COLO668 (cell line): ENCODE measurements at regions not wholly inside any gene's neighbourhood (a gene's known extent, or its start where the extent isn't known, plus 50 kb on each side); places are given as distances from the start of the nearest gene placed in this dataset.
"Not testable (repeated sequence)": the region's sequence is repeated elsewhere in the genome, so short reads cannot be mapped to it uniquely, and the experiment has no call there.

ENCODE experiments used
- DNase-seq: peaks from one replicate; lab custom pipeline; 2025; ENCODE audit not compliant: unreplicated experiment; lab: John Stamatoyannopoulos, UW

GRCh38 chr7:55261386-55261770 lies 103.8 kb upstream of the LANCL2 start:
- DNase-seq: no peak

- not testable (repeated sequence) for DNase-seq
These were observed 99.8 kb upstream of the LANCL2 start for GRCh38 chr7:55265328-55265727.

DNA sequence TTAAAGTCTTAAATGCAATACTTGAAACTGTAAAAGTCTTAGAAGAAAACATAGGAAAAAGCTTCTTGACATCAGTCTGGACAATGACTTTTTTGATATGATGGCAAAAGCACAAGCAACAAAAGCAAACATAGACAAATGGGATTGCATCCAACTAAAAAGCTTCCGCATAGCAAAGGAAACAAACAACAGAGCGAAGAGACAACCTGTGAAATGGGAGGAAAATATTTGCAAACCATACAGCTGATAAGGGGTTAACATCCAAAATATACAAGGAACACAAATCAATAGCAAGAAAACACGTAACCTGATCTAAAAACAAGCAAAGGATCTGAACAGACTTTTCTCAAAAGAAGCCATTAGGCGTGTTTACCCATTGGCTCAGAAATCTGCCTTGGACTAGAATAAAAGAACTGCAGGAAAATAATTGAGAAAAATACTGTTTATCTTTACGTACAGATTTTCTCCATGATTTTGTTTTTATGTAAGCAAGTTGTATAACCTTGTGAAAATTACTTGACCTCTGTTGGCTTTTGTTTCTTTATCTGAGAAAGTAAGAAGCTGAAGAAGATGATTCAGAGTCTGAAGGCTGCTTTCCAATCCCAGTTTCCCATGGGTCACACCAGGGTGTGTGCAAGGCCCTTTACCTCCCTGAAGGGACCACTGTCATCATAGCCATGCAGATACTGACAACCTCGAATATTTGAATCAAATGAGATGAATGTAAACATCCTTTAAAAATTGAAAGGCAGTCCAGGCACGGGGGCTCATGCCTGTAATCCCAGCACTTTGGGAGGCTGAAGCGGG lies 99.1 kb upstream of the LANCL2 start:
- DNase-seq: no peak

GRCh38 chr7:55271069-55271626 lies 94.0 kb upstream of the LANCL2 start:
- DNase-seq: no peak

- no peak for DNase-seq
These were observed 93.5 kb upstream of the LANCL2 start for GRCh38 chr7:55271661-55272060.

DNA sequence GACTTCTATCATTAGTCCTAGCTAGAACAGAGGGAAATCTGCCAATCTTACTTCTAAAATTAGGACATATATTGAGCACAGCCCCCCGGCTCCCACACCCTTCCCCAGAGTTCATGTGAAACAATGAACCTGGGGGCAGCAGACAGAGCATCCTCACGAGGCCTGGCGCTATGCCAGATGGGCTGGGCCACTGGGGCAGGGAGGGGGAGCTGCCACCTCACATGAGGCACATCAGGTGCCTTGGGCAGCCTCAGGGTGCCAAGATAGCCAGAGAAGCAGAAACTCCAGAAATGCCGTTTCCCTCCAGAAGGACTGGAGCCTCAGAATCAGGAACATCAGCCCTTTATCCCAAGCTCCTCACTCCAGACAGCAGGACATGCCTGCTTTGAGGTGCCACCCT lies 92.8 kb upstream of the LANCL2 start:
- no peak for DNase-seq

- no peak for DNase-seq
These were observed 91.8 kb upstream of the LANCL2 start for GRCh38 chr7:55273186-55273980.

GRCh38 chr7:55274156-55274555 lies 91.0 kb upstream of the LANCL2 start:
- no peak for DNase-seq

DNA sequence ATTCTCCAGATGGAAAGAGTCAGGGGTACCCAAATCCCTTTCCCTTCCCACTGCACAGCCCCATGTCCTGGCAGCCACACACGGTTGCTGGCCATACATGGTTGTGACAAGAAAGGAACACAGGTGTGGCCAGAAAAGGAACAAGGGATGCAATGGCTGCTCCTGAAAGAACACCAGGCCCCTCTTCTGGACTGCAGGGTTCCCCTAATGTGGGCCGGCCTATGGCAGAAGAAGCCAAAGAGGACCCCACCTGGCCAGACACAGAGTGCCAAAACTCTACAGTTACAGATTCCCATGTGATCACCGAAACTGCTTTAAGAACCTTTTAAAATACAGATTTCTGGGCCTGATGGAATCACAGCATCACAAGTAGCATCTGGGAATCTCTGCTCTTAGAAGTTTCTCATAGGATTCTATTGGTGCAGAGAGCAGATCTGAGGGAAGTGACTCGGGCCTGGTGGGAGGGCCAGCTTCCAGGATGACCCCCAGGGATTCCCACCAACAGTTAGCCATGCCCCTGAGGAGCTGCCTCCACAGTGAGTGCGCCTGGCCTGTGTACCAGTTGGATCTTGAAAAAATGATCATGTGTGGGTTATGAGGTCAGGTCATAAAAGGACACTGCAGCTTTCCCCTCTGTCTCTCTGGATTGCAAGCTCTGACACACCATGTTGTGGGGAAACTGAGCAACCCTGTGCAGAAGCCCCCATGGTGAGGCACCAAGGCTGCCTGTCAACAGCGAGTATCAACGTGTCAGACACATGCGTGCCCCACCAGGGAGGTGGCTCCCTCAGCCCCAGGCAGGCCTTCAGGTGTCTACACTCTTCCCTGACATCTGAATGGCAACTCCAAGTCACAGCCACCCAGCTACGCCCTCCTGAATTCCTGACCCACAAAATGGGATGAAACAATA lies 89.6 kb upstream of the LANCL2 start:
- no peak for DNase-seq

DNA sequence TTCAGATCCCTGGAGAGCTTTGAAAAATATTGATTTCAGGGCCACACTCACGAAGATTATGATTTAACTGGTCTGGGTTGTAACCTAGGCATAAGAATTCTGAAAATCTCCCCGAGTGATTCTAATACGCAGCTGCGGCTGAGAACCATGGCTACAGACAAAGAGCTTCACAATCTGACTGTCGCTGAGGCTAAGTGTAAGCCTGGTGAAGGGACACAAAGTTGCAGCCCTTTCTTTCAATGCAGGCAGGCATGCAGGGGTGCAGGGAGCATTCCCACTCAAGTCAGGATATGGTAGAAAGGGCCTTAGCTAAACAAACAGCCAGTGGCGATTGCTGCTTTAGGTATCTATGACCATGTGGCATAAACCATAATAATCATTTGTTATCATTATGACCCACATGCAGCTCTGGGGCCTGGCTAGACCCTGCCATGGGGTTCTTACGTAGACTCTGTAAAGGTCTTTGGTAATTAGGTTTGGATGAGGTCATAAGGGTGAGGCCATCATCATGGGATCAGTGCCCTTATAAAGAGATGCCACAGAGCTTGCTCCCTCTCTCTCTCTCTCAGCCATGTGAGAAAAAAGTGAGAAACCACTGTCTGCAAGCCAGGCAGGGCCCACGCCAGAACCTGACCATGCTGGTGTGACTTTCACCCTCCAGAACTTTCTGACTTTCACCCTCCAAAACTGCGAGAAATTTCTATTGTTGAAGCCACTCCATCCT lies 88.4 kb upstream of the LANCL2 start:
- no peak for DNase-seq

DNA sequence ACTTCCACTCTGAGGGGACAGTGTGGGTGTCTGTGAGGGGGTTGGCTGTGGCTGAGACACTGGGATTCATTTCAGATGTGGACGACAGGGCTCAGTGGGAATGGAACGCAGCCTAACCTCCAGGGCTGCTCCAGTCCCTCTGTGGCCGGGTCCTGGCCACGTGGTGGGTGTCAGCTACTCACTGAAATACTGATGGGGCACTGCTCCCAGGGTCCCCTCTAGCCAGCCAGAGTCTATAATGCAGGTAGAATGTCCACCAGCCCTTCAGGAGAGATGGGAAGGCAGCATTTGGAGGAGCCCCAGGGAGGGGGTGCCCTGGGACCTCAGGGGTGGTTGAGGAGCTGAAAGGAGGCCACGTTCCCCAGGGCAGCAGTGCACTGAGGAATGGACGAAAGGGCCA lies 87.2 kb upstream of the LANCL2 start:
- DNase-seq: no peak

GRCh38 chr7:55278321-55278720 lies 86.8 kb upstream of the LANCL2 start:
- no peak for DNase-seq

DNA sequence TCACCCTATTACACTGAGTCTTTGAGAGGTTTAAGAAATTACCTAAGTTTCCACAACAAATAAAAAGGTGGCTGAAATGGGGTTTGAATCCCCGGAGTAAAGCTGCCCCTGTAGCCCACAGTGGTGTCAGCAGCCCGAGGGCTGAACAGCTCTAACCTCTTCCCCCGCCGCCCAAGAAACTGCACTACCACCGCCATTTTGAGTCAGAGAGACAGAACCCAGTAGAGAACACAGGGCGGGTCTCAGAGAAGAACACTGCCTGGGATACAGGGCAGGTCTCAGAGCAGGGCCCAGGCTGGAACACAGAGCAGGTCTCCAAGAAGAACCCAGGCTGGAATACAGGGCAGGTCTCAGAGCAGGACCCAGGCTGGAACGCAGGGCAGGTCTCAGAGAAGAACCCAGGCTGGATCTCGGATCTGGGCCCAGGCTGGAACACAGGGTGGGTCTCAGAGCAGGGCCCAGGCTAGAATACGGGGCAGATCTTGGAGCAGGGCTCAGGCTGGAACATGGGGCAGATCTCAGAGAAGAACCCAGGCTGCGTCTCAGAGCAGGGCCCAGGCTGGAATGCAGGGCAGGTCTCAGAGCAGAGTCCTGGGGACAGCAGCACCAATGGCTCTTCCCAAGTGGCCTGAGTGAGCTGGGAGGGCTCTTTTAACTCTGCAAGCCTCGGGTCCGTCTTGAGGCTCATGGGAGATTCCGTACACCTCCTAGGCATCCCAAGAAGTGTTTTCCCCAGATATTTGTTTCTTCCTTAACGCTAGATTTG lies 85.9 kb upstream of the LANCL2 start:
- DNase-seq: no peak

DNA sequence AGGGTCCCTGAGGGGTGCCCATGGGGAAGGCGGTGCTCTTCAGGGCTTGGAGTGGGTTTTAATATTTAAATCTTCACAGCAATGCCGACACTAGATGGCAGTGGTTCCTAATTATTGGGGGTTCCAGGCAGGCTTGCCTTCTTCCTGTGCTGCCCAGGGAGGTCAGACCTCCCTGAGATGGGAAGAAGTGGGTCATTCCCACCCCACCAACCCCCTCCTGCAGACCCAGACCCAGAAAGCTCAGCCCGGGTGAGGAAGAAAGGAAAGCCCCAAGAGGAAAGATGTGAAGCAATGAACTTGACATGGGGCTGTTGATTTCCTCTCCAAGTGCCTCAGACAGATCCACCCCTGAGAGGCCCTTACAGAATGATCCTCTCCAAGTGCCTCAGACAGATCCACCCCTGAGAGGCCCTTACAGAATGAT lies 85.1 kb upstream of the LANCL2 start:
- DNase-seq: peak; percentile 52

- DNase-seq: no peak
These were observed 79.5 kb upstream of the LANCL2 start for GRCh38 chr7:55285665-55286064.

DNA sequence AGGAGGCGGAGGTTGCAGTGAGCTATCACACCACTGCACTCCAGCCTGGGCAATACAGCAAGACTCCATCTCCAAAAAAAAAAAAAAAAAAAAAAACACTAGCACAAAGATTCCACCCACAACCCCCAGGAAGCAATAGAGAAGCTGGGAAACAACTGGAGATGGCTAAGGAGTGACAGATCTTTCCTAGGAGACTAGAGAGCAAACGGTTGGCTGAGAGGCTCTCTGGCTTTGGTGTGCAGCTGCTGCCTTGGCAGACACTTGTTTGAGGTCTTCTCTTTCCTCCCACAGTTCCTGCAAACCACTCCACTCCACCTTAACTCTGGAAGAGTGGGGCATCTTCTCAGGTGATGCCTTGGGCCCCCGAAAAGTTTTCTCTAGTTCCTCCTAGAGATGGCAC lies 78.5 kb upstream of the LANCL2 start:
- no peak for DNase-seq

DNA sequence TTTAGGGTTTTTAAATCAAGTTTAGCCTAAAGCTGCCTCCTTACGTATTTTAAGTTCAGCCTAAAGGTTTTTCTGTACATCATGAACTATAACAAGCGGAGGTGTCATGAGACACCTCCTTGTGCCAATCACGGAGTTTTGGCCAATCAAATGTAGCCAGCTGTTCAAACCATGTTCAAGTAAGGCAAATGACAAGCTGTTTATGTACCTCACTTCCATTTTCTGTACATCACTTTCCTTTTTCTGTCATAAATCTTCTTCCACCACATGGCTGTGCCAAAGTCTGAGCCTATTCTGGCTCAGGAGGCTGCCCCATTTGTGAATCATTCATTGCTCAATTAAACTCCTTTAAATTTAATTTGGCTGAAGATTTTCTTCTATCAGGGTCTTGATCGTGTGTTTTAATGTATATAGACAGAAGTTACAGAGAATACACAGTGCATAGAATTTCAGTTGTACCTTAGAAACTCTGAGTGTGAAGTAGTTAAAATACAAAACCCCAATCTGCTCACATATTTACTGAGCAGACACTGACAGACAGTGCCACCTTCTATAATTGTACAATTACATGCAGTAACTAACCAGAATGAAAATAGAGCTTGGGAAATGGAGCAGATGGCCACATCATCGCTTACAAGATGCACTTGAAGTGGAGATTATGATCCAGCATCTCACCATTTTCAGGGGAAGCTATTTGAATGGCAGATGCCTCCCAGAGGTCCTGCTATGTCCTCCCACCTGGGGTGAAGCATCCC lies 76.9 kb upstream of the LANCL2 start:
- no peak for DNase-seq

DNA sequence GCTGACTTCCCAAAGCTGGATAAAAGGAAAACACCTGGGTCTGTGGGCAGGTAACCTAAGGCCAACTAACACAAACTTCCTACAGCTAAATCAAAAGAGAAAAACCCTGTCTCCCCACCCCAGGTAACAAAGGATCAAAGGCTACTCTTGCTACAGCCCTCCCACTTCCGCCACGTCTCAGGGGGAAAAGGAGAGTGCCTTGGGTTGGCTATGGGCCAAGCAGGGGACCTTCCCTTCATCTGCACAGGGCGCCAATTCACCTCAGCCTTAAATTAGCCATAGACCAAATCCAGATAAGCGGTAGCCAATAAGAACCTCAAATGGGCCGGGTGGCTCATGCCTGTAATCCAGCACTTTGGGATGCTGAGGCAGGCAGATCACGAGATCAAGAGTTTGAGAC lies 69.1 kb upstream of the LANCL2 start:
- DNase-seq: no peak
